PC-9 (cell line): ENCODE measurements at regions not wholly inside any gene's neighbourhood (a gene's known extent, or its start where the extent isn't known, plus 50 kb on each side); places are given as distances from the start of the nearest gene placed in this dataset.

Experiments
- CTCF ChIP-seq: fragments of 200-600 bp; sonication (generic); conservative IDR thresholded peaks from 2 replicates; pipeline ENCODE4 v1.6.1; 2017; ENCODE audit warnings: mixed run types, antibody characterized with exemption, mild to moderate bottlenecking, moderate library complexity
- EZH2 ChIP-seq: fragments of 200-600 bp; sonication (generic); IDR thresholded peaks from 2 replicates; pipeline ENCODE4 v1.8.0; 2017; ENCODE audit warnings: antibody characterized with exemption, low read depth

GRCh38 chr1:110787328-110788071 is 85.4 kb upstream of the CD53 start:
- TF ChIP-seq CTCF (no peak), EZH2 (no peak)
